CD1c-positive myeloid dendritic cell (primary cell): ENCODE measurements at regions not wholly inside any gene's neighbourhood (a gene's known extent, or its start where the extent isn't known, plus 50 kb on each side); places are given as distances from the start of the nearest gene placed in this dataset.
"Not testable (repeated sequence)": the region's sequence is repeated elsewhere in the genome, so short reads cannot be mapped to it uniquely, and the experiment has no call there.

Source experiments
- DNase-seq: peaks from one replicate; pipeline ENCODE4 v3.0.0-alpha.2; 2016; ENCODE audit errors: extremely low spot score

DNA sequence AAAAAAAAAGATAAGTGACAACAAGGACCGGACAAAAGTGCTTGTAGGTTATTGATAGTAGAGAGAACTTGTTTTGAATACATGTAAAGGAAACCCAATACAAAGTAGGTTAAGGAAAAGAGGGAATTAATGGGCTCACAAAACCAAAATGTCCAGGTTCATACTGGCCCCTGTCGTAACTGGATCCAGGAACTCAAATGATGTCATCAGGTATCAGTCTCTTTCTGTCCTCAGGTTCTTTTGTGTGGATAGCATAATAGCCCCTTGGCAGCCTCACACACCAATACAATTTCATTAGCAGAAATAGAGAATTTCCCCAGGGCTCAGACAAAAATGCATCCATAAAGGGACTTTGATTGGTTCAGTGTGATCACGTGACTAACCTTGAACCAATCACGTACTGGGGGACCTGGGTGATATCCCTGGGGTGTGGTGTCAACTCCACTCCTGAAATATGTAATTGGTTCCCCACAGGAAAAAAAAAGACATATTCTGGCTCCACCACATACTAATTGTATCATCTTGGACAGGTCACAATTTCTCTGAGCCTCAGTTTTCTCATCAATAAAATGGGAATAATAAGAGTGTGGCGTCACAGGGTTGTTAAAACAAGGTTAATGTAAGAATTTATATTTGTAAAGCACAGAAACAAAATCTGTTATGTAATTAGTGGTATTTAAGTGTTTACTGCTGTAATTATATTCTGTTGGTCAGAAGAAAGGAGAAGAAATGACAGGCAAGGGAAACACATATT is 174.8 kb downstream of the PDGFRA start:
- no peak for DNase-seq

DNA sequence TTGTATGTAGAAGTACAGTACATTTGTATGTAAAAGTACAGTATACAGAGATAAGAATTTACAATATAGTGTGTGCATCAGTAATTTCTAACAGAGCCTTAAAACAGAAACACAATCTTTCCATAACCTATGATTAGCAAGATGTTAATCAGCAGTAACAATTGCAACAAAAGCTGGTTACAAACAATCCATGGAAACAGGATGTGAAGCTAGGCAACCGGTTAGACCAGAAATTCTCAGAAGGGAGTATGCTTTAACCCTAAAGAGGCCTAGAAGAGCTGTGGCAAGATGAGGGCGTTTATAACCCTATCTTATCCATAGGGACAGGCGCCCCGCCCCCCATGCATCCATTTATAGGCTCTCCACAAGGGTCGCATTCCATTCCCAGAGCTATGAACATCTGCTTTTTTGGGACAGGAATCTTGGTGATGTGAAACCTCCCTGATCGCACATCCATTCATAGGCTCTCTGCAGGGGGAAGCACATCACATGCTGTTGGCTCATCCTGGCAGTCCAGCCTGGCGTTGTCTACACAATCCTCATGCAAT is 180.3 kb downstream of the PDGFRA start:
- not testable (repeated sequence) for DNase-seq

DNA sequence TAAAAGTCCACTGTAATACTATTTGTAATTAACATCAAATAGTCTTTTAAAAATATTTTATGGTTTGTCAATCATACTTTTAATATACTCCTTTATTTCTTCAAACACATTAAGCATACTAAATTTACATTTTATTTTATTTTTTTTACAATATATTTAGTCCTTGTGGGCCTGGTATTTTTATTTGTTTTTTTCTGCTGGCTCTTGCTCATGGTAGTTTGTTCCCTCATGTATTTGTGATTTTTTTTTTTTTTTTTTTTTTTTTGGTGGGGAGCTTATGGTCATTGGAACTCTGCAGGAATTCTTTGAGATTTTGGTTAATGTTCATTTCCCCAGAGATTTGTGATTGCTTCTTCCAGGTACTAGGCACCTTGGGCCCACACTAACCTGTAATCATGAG is 185.5 kb downstream of the PDGFRA start:
- no peak for DNase-seq

DNA sequence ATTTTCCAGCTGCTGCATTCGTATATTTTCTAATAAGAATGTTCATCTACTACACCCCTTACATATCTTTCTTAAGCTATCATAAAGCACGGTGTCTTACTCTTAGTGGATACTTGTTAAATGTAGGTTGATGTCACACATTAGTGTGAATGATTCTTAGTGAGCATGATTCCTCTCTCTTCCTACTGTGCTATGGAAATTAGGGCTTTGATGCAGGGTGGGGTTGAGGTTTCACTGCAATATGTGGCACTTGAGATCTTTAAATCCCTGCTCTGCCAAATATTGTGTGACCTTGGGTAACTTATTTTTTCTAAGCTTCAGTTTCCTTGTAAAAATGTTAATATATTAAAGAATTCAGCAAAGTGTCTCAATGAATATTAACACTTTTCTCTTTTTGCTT is 188.4 kb downstream of the PDGFRA start:
- no peak for DNase-seq

DNA sequence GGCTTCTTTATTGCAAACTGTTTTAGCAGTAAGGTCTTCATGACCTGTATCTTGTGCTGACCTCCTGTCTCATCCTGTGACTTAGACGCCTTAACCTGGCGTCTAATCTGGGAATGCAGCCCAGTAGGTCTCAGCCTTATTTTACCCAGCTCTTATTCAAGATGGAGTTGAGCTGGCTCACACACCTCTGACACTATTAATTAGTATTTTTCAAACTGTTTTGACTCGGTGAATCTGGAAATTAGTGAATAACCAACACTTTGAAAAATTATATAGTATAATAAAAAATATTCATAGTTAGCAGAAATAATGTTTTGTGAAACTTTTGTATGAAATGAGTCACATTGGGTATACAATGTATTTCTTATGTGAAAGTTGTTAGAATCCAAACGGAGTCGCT is 189.4 kb downstream of the PDGFRA start:
- DNase-seq = no peak

DNA sequence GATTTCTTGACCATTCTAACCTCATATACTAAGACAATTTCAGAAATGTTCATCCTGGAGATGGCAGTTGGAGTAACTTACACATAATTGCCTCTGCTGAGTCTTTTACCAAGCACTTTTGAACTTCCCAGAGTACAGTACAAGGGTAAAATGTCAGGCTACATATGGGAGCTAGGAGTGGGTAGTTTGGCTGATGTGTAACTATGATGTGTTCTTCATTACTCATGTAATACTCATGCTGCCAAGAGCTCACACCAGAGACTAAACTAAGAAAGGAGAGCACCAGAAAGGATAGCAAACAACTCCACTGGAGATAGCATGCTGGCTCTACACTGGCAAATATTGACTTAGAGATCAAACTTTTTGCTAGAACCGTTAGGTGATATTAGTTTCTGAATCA is 194.0 kb downstream of the PDGFRA start:
- DNase-seq = no peak

DNA sequence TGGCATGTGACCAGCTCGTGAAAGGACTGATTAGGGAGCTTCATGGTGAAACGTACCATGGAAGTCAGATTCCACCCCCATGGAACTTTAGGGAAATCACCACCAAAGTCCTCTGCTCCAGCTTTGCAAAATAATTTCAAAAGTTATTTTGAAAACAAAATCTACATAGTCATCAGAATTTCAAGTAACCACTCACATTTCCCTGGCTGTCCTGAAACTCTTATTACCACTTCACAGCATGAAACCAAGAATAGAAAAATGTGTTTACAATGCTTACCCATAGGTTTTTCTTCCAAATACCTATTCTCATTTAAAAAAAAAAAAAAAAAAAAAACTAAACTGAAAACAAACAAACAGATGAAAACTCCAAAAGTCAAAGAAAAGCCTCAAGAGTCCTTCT is 198.7 kb downstream of the PDGFRA start:
- DNase-seq = no peak

DNA sequence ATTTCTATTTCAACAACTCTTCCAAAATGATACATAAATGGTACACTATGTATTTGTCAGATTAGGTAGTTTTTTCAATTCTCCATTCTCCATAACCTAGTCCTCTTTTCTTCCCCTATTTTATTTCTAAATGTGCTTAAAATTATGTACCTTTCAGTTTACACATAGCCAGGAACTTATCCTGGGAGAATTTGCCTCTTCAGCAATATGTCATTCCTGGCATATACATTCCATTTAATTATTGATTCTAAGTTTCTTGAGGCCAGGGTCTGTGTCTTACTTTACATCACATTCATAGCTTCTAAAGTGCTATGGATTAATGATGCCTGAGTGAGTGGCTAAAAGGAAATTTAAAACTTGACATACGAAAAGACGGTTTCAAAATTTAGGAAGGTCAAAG is 199.8 kb downstream of the PDGFRA start:
- no peak for DNase-seq

DNA sequence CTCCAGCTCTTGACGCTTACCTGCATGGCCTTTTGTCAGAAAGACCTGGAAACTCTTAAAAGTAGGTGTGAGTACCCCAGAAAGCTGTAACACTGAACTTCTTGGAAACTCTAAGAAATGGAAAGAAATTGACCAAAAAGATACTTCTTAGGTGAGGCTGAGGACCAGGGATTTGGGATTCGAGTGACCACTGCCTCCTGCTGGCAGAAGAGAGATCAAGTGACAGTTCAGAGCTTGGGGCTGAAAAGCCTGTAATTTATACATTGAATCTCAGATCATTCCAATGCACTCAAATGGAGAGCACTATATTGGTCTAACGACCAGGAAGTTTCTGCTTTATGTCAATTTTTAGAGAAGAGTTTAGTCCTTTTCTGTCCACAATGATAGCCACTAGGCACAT is 204.6 kb downstream of the PDGFRA start:
- DNase-seq = no peak

DNA sequence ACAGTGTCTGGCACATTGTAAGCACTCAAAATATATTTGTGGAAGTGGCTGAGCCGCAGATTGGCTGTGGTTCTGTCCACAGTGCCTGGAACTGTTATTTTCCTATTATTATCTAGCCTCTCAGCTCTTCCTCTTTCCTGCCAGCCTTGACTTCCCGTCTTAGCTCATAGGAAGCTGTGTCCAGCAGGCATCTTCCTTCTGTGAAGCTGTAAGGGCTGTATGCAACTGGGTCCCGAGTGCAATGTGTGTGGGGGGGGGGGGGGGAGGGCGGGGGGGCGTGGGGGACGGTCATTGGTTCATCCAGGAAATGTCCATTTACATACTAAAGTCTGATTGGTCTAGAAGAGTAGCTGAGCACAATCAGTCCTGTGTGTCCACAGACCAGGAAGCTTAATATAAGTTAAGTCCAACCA is 210.7 kb downstream of the PDGFRA start:
- DNase-seq = peak; percentile 80

DNA sequence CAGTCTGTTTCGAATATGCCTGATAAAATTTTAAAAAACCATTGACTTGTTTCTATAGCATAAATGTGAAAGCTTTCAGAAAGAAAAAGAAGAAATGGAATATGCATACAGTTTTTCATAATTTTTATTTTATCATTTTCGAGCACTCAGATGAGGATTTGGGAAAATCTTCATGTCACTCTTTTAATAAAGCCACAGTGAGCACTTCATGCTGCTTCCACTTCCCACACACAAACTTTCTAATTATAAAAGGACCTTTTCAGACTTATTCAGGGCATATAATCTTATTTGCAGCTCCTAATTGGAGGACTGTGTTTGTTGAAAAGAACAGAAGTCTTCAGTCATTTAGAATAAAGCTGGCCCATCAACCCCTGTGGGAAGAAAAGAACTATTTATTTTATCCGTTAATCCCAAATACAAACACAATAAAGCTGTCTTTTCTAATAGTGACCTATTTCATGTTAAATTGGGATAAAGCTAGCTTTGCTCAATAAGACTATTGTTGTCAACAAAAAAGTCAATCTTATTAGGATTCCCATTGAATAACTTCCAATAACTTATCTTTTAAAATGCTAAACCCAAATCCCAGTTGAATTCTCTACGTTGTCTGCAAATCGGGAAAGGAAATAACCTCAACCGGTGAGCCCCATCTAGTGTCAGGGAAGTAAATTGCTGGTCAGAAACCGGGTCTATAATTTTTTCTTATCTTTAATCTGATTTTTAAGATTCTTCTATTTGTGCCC is 211.5 kb downstream of the PDGFRA start:
- DNase-seq = peak; percentile 43

DNA sequence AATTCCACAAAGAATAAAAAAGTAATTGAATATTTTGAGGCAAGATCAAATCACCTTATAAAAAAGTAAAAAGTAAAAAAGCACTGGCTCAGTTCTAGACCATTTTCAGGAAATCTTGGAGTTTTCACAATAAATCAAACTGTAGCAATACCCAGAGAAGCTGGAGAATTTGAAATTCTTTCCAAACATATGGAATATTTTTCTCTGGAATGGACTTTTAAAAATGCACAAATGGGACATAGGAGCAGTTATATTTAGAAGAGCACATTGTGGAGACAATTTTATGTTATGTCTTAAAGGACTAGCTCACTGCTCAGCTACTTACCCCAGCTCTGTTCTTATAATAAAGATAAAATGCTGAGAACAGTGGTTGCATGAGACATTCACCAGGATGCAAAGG is 211.9 kb upstream of the KIT start:
- no peak for DNase-seq

DNA sequence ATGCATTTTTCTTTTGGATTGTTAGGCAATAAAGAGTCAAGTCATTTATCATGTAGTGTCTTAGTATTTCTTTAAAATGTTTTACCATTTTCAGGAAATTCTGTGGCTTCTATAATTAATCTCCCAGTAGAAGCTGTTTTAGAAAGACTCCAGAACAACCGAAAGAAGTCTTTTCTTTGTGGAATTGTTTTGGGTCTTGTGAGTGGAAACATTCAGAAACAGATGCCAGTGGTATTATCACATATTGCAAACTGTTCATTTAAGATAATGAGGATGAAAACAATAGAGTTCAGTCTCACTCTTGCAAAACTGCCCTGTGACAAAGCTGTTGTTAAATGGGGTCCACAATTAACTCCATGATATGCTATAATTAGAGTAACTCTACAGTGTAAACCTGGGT is 211.2 kb upstream of the KIT start:
- DNase-seq = no peak

DNA sequence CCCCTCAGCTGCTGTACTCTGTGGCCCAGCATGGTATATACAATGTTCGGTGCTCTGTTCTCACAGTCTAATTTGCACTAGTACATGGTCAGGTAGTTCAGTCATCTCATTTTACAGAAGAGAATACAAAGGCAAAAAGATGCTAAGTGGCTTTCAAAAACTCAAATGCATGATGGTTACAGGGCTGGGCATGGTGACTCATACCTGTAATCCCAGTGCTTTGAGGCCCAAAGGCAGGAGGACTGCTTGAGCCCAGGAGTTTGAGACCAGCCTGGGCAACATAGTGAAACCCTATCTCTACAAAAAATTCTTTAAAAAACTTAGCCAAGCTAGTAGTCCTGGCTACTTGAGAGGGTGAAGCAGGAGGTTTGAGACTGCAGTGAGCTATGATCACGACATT is 210.5 kb upstream of the KIT start:
- DNase-seq = no peak

DNA sequence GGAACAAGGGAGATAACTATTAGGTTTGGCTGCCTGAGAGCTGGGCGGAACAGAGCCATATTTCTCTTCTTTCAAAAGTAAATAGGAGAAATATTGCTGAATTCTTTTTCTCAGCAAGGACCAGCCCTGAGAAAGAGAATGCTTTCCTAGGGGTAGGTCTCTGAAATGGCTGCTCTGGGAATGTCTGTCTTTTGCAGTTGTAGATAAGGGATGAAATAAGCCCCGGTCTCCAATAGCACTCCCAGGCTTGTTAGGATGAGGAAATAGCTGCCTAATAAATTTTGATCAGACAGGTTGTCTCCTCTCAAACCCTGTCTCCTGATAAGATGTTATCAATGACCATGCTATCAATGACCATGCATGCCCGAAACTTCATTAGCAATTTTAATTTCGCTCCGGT is 207.8 kb upstream of the KIT start:
- DNase-seq = no peak

DNA sequence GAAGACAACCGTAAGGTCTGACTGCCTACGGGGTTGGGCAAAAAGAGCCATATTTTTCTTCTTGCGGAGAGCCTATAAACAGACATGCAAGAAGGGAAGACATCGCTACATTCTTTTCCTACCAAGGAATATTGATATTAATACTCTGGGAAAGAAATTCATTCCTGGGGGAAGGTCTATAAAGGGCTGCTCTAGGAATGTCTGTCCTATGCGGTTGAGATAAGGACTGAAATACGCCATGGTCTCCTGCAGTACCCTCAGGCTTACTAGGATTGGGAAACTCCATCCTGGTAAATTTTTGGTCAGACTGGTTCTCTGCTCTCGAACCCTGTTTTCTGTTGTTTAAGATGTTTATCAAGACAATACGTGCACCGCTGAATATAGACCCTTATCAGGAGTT is 190.8 kb upstream of the KIT start:
- DNase-seq = not testable (repeated sequence)

DNA sequence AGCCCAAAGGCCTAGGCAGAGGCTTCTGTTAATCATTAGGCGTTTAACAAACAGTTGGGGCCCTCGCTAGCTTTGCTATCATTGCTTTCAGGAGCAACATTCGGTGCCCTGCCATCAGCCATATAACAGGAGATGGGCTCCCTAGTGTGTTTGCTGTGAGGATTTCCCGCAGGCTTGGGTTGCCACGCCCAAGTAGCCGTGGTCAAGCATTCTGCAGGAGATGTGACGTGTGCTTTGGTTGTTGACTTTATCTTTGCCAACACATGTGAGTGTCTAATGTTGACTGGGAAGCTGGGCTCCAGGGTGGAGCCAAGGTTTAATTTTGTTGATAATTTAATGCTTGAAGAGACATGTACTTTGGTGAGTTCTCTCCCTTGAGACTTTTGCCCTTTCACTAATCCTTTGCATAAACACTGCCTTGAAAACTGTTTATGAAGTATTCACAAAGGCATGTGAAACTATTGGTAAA is 184.6 kb upstream of the KIT start:
- no peak for DNase-seq

DNA sequence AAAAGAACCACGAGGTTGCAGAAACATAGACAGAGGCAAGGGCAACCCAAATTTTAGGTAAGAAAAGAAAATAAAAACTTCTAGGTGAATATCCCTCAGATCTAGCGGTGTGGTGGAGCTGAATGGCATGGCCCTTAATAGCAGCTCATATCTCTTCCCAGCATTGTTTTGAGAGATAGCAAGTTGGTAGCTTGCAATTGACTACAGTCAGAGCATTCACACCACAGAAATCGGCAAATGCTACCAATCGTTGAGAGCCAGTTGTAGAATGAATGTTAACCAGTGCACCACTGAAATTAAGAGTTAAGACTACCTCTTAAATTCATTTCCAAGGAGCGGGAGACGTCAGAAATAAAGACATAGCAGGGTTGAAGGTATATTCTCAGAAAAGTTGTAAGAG is 184.0 kb upstream of the KIT start:
- no peak for DNase-seq

DNA sequence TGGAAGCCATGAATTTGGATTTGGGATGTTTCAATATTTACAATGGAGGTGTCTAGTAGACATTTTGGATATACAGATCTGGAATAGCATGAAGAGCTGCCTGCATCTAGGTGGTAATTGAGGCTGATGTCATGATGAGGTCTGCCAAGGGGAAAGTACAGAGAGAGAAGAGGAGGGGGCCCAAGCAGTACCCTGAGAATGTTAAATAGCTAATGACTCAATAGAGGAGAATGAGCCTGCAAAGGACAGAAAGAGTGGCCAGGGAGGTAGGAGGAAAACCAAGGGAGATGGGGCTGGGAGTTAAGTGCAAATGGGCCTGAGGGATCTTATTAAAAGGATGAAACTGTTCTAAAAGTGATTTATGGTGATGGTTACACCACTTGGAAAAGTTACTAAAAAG is 182.2 kb upstream of the KIT start:
- no peak for DNase-seq

DNA sequence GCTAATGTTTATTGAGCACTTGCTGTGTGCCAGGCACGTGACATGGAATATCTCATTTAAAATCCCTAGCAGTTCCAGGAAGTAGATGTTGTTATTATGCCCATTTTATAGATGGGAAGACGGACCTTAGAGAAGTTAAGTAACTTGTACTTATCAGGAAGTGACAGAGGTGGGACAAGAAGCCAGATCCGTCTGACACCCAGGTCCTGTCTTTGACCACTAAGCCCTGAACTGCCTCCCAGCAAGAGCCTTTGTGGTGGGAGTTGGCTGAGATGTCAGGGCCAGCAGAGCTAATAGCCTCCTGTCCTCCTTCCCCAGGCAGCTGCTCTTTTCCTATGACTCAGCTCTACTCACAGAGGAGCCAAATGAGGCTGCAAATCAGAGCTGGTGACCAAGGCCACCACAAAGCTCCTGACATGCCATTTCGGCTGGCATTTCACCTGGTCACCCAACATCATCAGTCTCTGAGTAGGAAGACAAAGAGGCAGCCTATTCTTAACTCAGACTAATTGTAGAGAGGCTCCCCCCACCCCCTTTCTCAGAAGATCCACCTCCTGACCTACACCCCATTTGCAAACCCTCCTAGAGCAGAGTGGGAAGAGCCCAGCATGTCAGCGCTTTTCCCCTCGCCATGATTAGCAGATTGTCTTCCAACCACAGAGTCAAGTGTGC is 175.1 kb upstream of the KIT start:
- no peak for DNase-seq

DNA sequence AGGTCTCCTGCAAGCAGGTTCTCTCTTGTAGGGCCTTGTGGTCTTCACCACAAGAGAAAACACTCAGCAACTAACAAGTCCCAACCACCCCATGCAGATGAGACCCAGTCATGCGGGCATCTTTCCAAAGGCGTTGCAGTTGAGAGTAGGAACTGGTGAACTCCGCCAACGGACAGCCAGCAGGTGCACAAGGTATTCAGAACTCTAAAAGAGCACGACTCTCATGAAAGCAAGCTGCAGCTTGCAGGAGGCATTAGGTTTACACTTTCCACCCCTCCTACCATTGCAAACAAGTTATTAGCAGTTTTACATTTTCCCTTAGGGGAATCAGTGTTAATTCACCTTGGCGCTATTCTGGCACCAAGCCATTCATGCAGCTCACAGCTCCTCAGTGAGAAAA is 173.4 kb upstream of the KIT start:
- DNase-seq = no peak

DNA sequence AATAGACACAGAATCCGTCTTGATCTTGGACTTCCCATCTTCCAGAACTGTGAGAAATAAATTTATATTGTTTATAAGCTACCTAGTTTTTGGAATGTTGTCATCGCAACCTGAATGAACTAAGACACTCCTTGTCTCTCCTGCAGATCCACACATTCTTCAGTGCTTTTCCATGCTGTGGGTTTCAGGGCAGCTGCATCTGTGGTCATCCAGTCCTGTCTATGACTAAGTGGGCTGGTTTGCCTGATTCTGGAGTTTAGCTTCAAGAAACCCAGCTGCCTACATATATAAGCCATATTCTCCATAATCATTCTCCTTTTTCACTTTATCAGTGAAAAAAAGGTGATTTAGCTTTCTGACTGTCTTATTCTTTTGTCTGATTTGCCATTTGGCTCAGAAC is 170.3 kb upstream of the KIT start:
- no peak for DNase-seq

DNA sequence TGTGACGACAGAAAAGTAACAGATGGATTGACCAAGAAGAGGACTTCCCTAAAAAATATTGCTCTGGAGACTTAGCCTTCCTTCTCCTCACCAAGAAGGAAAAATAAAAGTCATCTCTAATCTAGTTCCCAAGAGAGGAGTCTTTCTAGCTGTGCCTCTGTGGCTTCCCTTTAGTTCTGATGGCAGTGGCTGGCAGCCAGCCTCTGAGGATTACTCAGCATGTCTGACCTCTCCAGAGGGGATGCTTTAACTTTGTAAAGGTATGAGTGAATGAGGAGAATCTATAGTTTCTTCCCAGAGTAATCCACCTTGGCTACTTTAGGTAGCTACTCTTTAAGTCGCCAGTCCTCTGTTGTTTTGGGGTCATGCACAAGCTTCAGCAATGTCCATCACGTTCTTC is 163.9 kb upstream of the KIT start:
- no peak for DNase-seq
